ENCODE measurements at regions not wholly inside any gene's neighbourhood (a gene's known extent, or its start where the extent isn't known, plus 50 kb on each side); places are given as distances from the start of the nearest gene placed in this dataset.

DNA sequence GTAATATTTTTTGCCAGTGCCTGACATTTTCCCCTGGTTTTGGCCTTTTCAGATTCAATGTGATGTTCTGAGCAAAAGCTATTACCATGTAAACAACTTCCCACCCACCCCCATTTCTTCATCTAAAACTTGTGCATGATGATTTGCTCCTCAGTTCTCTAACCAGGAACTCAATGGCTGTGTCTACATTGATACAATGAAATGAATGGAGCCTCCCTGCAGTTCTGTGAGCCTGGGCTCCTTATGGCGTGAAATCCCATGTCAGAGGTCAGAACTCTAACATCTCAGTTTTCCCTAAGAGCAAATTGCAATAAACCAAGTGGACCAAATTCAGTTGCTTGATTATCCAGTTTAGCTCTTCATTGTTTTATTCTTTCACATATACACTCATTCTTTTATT lies 534.8 kb upstream of the LCORL start:
- no peak for TF ChIP-seq CTCF (conservative IDR thresholded peaks at IDR 0.05 in 1 of 2, IDR thresholded peaks at IDR 0.05 in 1 of 2; ENCODE audit: extremely low read depth in 1 of 2, insufficient read depth in 1 of 2, low read depth in 1 of 2, low read length in 2 of 2)
- TF ChIP-seq EZH2 (IDR thresholded peaks at IDR 0.05; ENCODE audit: borderline replicate concordance, low read length) = no peak
